HG03039 (cell line): ENCODE measurements at regions not wholly inside any gene's neighbourhood (a gene's known extent, or its start where the extent isn't known, plus 50 kb on each side); places are given as distances from the start of the nearest gene placed in this dataset.
"Not testable (repeated sequence)": the region's sequence is repeated elsewhere in the genome, so short reads cannot be mapped to it uniquely, and the experiment has no call there.

Source experiments
- ATAC-seq: cut with Tn5 transposase; IDR thresholded peaks from one replicate; pipeline ENCODE4 v1.9.1; 2021; ENCODE audit warnings: mild to moderate bottlenecking, moderate library complexity; ENCODE audit not compliant: unreplicated experiment

- no peak for ATAC-seq
These were observed 136.0 kb downstream of the NR2F2 start for GRCh38 chr15:96466389-96466947.

DNA sequence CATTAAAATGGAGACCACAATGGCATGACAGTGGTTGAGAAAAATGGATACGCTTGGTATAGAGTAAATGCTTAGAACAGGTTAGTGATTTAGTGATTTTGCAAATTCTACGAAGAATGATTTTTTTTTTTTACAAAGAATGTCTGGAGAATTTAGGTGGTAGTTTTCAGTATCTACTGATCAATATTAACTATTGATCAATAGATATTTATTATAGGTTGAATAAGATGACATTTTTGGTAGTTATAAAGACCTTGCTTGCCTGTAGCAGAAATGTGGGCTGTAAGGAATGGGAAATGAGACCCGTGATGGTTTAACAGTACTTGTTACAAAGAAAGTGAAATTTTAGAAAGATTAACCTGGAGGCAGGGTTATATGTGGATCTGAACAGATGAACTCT, 137.5 kb downstream of the NR2F2 start:
- no peak for ATAC-seq

DNA sequence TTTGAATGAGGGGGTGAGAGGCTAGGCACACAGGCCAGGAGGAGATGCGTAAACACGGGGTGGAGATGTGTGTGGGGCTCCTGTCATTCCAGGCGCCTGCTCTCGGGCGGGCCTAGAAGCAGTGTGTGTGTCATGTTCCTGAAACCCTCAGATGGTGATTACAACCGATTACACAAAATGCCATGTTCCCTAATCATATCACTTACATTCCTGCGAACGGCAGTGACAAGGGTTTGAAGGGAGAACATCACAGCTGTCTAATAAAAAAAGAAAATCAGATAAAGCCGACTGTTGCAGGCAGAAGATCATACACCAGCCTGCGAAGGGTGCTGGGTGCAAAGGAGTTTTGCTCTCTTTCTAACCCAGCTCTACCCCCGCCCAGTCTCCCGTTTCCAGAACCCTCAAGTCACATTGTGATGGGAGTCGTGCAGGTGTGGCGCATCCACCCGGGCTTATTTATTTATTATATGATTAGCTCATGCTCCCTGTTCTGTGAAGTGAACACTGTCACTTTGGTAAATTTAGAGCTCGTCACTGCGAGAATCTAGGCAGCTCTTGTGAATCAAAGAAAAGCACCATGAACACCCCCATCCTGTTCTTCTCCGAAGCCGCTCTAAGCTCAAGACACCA, 140.3 kb downstream of the NR2F2 start:
- no peak for ATAC-seq

DNA sequence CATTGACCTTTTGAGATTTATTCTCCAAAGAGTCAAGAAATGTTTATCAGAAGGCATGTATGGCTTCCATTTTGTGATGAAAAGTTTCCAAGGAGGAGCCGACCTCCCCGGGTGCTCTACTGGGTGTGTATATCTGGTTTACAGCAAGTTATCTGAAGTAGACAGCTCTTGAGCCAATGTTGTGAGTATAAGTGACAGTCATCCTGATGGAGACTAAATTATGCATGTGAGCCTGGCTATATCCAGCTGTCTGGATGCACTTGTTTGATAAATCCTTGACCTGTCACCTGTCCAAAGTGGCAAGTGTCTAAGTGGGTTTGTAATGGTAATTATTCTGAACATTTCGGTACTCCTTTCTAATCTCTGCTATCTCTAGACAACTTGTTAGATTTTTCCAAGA, 142.2 kb downstream of the NR2F2 start:
- ATAC-seq, result no peak

DNA sequence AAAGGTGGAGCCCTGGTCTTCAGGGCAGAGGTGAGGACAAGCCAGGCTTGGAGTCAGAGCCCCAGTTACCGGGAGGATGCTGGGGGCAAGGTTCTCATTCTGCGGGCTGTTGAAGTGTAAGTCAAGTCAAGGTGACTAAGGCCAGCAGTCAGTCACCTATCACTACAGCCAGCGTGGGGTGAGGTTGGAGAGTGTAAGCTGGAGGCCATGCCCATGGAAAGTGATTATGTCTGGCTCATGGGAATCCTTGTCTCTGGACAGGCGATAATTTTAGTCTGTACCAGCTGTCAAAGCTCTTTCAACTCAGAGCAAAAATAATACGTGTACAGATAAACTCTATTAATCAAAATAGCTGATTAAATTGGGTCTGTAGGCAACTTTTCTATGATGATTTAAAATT, 143.1 kb downstream of the NR2F2 start:
- no peak for ATAC-seq

- no peak for ATAC-seq
These were observed 143.7 kb downstream of the NR2F2 start for GRCh38 chr15:96474231-96474664.

DNA sequence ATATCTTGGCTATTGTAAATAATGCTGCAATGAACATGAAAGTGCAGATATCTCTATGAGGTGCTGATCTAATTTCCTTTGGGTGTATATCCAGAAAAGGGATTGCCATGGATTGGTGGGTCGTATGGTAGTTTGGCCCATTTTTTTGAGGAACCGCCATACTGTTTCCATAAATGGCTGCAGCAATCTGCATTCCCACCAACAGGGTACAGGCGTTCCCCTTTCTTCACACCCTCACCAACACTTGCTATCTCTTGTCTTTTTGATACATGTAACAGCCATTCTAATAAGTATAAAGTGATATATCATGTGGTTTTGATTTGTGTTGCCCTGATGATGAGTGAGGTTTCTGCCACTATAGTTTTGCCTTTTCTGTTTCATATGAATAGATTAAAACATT, 146.7 kb downstream of the NR2F2 start:
- no peak for ATAC-seq

- ATAC-seq, result not testable (repeated sequence)
These were observed 153.9 kb downstream of the NR2F2 start for GRCh38 chr15:96484412-96484811.

DNA sequence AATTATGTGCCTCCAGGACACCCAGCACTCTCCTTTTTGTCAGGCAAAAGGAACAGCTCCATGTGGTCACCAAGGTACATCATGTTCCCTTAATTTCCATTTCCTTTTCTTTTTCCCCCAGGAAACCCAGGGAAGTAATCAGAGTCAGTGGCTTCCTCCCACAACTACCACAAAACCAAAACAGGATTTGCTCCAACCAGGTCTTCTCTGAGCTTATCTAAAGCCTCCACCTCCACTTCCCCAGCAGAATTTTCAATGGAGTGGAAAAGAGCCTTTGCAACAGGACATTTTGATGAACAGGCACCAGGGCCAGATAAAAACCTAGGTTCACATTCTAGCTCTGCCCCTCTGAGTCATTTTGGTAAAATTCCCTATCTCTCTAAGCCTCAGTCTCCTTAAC, 154.3 kb downstream of the NR2F2 start:
- no peak for ATAC-seq

DNA sequence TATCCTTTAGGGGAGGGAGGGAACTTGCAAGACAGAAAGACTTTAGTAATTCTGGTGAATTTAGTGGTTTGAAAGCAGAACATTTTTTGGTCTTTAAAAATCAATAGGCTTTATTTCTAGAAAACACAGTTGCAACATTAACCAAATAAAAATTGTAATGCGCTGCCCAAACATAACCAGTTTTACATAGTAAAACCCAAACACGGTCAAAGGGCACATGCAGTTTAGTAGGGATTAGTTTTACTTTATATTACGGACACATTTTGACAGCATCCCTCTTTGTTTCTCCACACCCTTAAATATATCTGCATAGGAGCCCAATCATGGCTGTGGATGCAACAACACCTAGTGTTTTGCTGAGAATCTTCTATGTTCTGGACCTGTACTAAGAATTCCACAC, 156.7 kb downstream of the NR2F2 start:
- ATAC-seq, result no peak

- ATAC-seq, result not testable (repeated sequence)
These were observed 160.7 kb downstream of the NR2F2 start for GRCh38 chr15:96491066-96491699.

- not testable (repeated sequence) for ATAC-seq
These were observed 161.5 kb downstream of the NR2F2 start for GRCh38 chr15:96491700-96492644.

GRCh38 chr15:96494505-96494904, 164.0 kb downstream of the NR2F2 start:
- ATAC-seq, result no peak

DNA sequence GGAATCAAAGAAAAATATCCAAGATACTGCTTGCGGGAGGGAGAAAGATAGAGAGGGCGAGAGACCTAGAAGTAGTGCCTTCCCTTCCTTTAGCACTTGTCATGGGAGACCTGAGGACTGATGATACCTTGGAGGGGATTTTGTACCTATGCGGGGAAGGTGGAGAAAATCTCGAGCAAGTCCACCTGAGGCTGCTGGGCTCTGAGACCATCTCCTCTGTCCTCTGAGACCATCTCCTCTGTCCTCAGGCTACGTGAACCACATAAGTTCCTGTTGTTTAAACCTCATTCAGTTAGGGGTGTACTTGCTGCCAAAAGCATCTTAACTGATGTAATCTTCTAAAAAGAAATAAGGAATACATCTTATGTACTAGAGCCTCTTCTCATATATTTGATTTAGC, 164.9 kb downstream of the NR2F2 start:
- ATAC-seq, result no peak

- no peak for ATAC-seq
These were observed 167.5 kb downstream of the NR2F2 start for GRCh38 chr15:96497951-96498350.

DNA sequence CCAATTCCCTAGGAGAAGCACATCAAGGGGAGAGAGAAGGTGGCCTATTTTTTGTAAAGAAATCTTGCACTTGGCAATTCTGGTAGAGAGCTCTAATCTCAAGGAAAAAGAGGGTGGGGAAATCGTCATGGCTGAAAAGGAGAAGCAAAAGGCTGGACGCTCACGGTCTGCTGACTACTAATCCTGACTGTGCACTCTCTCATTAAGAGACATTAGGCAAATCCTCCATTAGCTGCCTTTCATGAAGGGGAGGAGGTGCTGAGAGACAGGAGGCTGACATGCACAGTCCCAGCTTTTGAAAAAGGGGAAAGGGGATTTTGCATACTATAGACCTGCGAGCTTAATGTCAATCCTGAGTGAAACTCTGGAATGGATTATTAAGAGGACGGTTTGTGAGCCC, 170.0 kb downstream of the NR2F2 start:
- no peak for ATAC-seq

- ATAC-seq, result no peak
These were observed 170.9 kb downstream of the NR2F2 start for GRCh38 chr15:96501362-96501761.

DNA sequence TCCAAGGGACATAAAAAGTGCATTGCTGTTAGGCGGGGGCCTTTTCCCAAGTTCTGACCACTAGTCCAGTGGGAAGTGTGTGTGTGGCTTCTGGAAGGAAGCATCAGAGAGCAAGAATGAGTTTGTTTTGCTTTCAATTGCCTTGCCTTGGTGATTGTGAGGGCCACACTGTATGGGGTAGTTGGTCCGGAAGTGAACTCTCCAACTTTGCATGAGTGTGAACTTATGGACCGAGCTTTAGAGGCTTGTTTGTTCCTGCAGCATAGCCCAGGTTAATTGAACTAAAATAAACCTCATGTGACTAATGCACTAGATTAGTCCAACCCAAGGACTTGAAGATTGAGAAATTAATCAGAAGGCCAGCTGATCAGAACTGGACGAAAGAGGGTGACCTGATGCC, 171.7 kb downstream of the NR2F2 start:
- ATAC-seq, result no peak

DNA sequence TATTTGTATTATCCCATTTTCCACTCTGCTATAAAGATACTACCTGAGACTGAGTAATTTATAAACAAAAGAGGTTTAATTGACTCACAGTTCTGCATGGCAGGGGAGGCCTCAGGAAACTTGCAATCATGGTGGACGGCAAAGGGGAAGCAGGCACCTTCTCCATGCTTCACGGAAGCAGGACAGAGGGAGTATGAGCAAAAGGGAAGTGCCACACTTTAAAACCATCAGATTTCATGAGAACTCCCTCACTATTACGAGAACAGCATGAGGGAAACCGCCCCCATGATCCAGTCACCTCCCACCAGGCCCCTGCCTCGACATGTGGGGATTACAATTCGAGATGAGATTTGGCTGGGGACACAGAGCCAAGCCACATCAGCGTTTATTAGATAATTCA, 172.8 kb downstream of the NR2F2 start:
- ATAC-seq, result no peak

- ATAC-seq, result no peak
These were observed 173.9 kb downstream of the NR2F2 start for GRCh38 chr15:96504371-96504770.

GRCh38 chr15:96505014-96505413, 174.5 kb downstream of the NR2F2 start:
- no peak for ATAC-seq
